Stomach smooth muscle (tissue), 2 donors: ENCODE measurements at regions not wholly inside any gene's neighbourhood (a gene's known extent, or its start where the extent isn't known, plus 50 kb on each side); places are given as distances from the start of the nearest gene placed in this dataset.
"Not testable (repeated sequence)": the region's sequence is repeated elsewhere in the genome, so short reads cannot be mapped to it uniquely, and the experiment has no call there.

ENCODE experiments used
- H3K27ac ChIP-seq: one replicate; pipeline ENCODE4 v1.7.0; 2013; ENCODE audit warnings: mild to moderate bottlenecking, low read length, inconsistent platforms
- H3K27me3 ChIP-seq, 2 donors: one replicate each; pipeline ENCODE4 v1.7.0; 2013; ENCODE audit warnings: low read length in 2 of 2; ENCODE audit not compliant: insufficient read depth in 2 of 2, control insufficient read depth in 1 of 2
- H3K36me3 ChIP-seq, 2 donors: one replicate each; pipeline ENCODE4 v1.7.0; 2013; ENCODE audit warnings: low read length in 2 of 2; ENCODE audit not compliant: control insufficient read depth in 2 of 2, insufficient read depth in 2 of 2
- H3K4me1 ChIP-seq: one replicate; pipeline ENCODE4 v1.7.0; 2013; ENCODE audit warnings: low read length; ENCODE audit not compliant: control insufficient read depth, insufficient read depth
- H3K4me3 ChIP-seq, 2 donors: one replicate each; pipeline ENCODE4 v1.7.0; 2013; ENCODE audit warnings: low read length in 2 of 2
- H3K9ac ChIP-seq, 2 donors: one replicate each; pipeline ENCODE4 v1.7.0; 2013; ENCODE audit warnings: low read length in 2 of 2, mild to moderate bottlenecking in 1 of 2
- H3K9me3 ChIP-seq, 2 donors: one replicate each; pipeline ENCODE4 v1.7.0; 2013; ENCODE audit warnings: low read length in 2 of 2; ENCODE audit not compliant: control insufficient read depth in 2 of 2
- donor health status: healthy.
- donor health status: Pancreatic carcinoma.

DNA sequence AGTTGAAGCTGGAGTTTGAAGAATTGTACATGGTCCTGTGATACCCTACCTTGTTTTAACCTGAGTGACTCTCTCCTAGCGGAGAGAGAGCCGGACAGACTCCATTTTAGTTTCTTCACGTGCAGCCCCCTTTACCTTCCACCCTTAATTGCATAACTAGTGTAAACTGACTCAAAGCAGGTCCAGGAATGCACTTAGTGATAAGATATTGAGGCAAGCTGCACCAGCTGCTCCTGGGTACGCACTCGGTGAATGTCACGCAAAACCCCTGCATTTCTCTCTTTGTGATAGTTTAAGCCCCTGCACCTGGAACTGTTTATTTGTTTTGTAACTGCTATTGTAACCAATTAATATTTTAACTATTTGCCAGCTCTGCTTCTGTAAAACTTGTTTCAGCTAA, 1620.5 kb downstream of the SPATA31A7 start:
- not testable (repeated sequence) for H3K27ac ChIP-seq, H3K9ac ChIP-seq, H3K4me3 ChIP-seq, H3K9me3 ChIP-seq, H3K27me3 ChIP-seq, H3K36me3 ChIP-seq, H3K4me1 ChIP-seq

GRCh38 chr9:62810811-62811315, 1621.0 kb downstream of the SPATA31A7 start:
- not testable (repeated sequence) for H3K27ac ChIP-seq, H3K36me3 ChIP-seq, H3K9me3 ChIP-seq, H3K4me1 ChIP-seq, H3K9ac ChIP-seq, H3K27me3 ChIP-seq, H3K4me3 ChIP-seq

GRCh38 chr9:62815436-62815835, 1625.6 kb downstream of the SPATA31A7 start:
- H3K36me3 ChIP-seq, H3K9me3 ChIP-seq, H3K27ac ChIP-seq, H3K27me3 ChIP-seq, H3K9ac ChIP-seq, H3K4me1 ChIP-seq, H3K4me3 ChIP-seq: not testable (repeated sequence)

DNA sequence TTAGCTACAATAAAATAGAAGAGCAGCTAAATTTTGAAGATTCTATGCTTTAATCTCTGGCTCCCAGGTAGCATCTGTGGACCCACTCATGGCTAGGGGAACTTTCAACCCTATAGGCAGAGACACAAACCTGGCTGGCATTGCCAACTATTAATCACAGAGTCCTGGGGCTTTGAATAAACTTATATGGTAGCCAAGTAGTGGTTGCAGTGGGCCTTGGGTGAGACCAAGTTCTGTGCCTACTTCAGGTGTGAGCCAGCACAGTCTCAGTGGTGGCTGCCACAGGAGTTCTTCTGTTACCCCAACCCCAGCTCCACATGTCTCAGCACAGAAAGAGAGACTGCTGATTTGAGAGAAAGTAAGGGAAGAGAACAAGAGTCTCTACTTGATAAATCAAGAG, 1626.5 kb downstream of the SPATA31A7 start:
- H3K27ac ChIP-seq, H3K9ac ChIP-seq, H3K4me3 ChIP-seq, H3K4me1 ChIP-seq, H3K9me3 ChIP-seq, H3K36me3 ChIP-seq, H3K27me3 ChIP-seq: not testable (repeated sequence)

- H3K36me3 ChIP-seq, H3K27me3 ChIP-seq, H3K4me1 ChIP-seq, H3K4me3 ChIP-seq, H3K27ac ChIP-seq, H3K9ac ChIP-seq, H3K9me3 ChIP-seq: not testable (repeated sequence)
Observed at GRCh38 chr9:62817214-62817613, 1627.4 kb downstream of the SPATA31A7 start.

DNA sequence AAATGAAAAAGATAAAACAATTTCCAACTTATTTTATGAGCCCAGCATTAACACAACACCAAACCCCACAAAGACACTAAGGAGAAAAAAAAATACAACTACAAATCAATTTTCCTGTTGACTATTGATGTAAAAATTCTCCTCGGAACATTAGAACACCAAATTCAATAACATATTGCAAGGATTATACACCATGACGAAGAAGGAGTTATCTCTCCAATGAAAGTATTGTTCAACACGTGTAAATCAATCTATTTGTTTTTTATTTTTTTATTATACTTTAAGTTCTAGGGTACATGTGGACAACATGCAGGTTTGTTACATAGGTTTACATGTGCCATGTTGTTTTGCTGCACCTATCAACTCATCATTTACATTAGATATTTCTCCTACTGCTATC, 1632.3 kb downstream of the SPATA31A7 start:
- H3K27me3 ChIP-seq, result not testable (repeated sequence)

DNA sequence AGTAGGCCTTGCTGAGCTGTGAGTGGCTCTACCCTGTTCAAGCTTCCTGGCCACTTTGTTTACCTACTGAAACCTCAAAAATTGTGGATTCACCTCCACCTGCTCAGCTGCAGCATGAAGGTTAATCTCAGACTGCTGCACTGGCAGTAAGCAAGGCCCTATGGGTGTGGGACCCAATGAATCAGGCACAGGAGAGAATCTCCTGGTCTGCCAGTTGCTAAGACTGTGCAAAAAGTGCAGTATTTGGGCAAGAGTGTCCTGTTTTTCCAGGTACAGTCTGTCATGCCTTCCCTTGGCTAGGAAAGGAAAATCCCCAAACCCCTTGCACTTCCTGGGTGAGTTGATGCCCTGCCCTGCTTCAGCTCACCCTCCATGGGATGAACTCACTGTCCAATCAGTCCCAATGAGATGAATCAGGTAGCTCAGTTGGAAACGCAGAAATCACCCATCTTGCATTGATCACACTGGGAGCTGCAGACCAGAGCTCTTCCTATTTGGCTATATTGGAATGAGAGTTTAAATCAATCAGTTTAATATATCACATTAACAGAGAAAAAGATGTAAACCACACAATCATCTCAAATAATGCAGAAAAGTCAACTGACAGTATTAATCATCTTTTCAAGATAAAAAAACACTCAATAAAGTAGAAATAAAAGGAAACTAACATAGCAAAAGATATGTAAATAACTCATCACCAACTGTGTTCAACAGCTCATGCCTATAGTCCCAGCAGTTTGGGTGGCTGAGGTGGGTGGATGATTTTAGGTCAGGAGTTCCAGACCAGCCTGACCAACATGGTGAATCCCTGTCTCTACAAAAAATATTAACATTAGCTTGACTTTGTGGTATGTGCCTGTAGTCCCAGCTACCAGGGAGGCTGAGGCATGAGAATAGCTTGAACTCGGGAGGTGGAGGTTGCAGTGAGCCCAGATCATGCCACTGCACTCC, 1638.4 kb downstream of the SPATA31A7 start:
- not testable (repeated sequence) for H3K4me1 ChIP-seq, H3K9me3 ChIP-seq, H3K27ac ChIP-seq, H3K9ac ChIP-seq, H3K36me3 ChIP-seq, H3K27me3 ChIP-seq, H3K4me3 ChIP-seq

More for the DNA sequence above, 1632.3 kb downstream of the SPATA31A7 start:
- H3K9me3 ChIP-seq, H3K4me3 ChIP-seq, H3K9ac ChIP-seq, H3K4me1 ChIP-seq, H3K27ac ChIP-seq, H3K36me3 ChIP-seq: not testable (repeated sequence)

DNA sequence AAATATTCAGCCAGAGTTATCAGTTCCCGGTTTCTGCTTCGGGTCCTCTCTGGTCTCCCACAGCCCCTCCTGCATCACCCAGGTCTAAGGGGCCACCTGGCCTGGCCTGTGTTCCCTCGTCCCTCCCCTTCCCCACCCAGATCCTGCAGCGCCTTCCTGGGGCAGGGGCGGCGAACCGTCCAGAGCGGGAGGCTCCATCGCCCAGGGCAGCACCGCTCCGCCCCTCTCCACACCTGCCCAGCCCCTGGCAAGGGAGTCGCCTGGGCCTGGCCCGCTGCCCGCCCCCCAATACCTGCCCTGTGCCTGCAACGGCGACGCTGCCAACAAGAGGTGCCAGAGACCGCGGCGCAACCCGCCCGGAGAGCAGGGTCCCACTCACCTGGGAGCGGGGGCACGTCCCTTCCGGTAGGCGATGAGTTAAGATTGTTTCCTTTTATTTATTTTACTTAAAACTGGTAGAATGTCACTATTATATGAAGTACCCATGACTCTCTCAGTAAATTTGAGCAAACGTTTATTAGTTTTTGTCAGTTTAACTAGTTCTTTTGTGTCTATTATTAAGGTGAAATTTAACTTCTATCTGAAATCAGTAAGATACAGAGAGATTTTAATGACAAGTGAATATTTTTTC, 1641.1 kb downstream of the SPATA31A7 start:
- H3K4me3 ChIP-seq, H3K36me3 ChIP-seq, H3K9me3 ChIP-seq, H3K27me3 ChIP-seq, H3K9ac ChIP-seq, H3K4me1 ChIP-seq, H3K27ac ChIP-seq: not testable (repeated sequence)

- not testable (repeated sequence) for H3K27me3 ChIP-seq, H3K4me3 ChIP-seq, H3K9me3 ChIP-seq, H3K9ac ChIP-seq, H3K36me3 ChIP-seq, H3K4me1 ChIP-seq, H3K27ac ChIP-seq
Observed at GRCh38 chr9:62833323-62834200, 1643.7 kb downstream of the SPATA31A7 start.

DNA sequence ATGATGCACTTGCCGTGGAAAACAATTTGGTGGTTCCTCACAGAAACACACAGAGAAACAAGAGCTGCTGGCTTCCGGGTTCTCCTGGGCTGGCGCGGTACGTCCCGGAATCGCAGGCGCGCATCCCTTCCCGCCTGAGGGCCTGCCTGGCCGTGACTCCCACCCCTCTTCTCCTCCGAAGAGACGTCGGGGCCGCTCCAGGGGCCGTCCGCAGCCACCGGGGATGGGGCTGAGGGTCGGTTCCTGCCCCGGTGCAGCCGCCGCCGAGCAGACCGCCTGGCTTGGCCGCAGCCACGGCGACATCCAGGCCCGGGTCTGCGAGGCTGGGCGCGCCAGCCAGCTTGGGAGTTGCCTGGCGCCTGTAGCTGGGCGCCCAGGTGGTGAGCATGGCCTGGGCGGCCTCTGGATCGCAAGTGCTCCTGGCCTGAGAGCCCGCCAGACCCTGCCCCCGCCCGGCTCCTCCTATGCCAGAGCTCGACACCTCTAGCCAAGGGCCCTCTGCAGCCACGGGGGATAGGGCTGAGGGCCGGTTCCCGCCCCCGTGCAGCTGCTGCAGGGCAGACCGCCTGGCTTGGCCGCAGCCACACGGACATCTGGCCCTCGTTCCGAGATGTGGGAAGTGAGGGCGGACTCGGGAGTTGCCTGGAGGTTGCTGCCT, 1647.5 kb downstream of the SPATA31A7 start:
- not testable (repeated sequence) for H3K9me3 ChIP-seq, H3K36me3 ChIP-seq, H3K9ac ChIP-seq, H3K4me3 ChIP-seq, H3K4me1 ChIP-seq, H3K27me3 ChIP-seq, H3K27ac ChIP-seq
